ENCODE measurements at regions not wholly inside any gene's neighbourhood (a gene's known extent, or its start where the extent isn't known, plus 50 kb on each side); places are given as distances from the start of the nearest gene placed in this dataset.

DNA sequence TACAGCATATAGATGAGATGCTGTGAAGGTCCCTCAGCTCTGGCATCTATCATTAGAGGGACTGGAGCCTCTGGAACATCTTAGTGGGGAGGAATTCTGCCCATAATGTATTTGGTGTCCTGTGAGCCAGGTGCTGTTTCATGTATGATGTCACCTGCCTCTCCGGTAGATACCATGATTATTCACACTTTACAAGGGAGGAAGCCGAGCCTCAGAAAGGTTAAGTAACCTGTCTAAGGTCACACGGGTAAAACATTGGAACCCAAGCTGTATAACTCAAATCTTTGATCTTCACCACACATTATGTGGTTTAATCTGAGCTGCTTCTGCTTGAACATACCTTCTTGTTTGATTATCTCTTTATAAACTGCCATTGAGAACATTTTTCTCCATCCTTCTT lies 442.8 kb downstream of the BCOR start:
- TF ChIP-seq, protein P1, sequence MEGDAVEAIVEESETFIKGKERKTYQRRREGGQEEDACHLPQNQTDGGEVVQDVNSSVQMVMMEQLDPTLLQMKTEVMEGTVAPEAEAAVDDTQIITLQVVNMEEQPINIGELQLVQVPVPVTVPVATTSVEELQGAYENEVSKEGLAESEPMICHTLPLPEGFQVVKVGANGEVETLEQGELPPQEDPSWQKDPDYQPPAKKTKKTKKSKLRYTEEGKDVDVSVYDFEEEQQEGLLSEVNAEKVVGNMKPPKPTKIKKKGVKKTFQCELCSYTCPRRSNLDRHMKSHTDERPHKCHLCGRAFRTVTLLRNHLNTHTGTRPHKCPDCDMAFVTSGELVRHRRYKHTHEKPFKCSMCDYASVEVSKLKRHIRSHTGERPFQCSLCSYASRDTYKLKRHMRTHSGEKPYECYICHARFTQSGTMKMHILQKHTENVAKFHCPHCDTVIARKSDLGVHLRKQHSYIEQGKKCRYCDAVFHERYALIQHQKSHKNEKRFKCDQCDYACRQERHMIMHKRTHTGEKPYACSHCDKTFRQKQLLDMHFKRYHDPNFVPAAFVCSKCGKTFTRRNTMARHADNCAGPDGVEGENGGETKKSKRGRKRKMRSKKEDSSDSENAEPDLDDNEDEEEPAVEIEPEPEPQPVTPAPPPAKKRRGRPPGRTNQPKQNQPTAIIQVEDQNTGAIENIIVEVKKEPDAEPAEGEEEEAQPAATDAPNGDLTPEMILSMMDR (IDR thresholded peaks at IDR 0.05), result no peak
- TF ChIP-seq POLR2A (IDR thresholded peaks at IDR 0.05) (no peak), EP300 (IDR thresholded peaks at IDR 0.05) (no peak)

Data from ovary (tissue), 3 donors.